ENCODE measurements at regions not wholly inside any gene's neighbourhood (a gene's known extent, or its start where the extent isn't known, plus 50 kb on each side); places are given as distances from the start of the nearest gene placed in this dataset.

- no peaks in the 10 kb centered on the region for H3K4me1 Mint-ChIP-seq
- H3K36me3 Mint-ChIP-seq: no peaks in the 10 kb centered on the region
- no peak overlapping the region for H3K27ac Mint-ChIP-seq
- ATAC-seq (ENCODE audit: low read depth in 2 of 2) (no peak), DNase-seq (no peak)
- peaks cover 0 to 1% (median 0%) of the 10 kb centered on the region in 7 donors for H3K9me3 Mint-ChIP-seq
- H3K4me3 Mint-ChIP-seq: no peak overlapping the region
- no peaks in the 10 kb centered on the region for H3K27me3 Mint-ChIP-seq
Observed at GRCh38 chr6:126632271-126632670, 292.4 kb downstream of the CENPW start.

GRCh38 chr6:126633373-126633772 lies 293.5 kb downstream of the CENPW start:
- no peaks in the 10 kb centered on the region for H3K36me3 Mint-ChIP-seq
- no peak for ATAC-seq (ENCODE audit: low read depth in 2 of 2)
- H3K4me1 Mint-ChIP-seq: no peaks in the 10 kb centered on the region
- H3K4me3 Mint-ChIP-seq: no peak overlapping the region
- no peaks in the 10 kb centered on the region for H3K27me3 Mint-ChIP-seq
- no peak for DNase-seq
- no peak overlapping the region for H3K27ac Mint-ChIP-seq
- peaks cover 0 to 1% (median 0%) of the 10 kb centered on the region in 7 donors for H3K9me3 Mint-ChIP-seq

- Mint-ChIP-seq H3K27me3 (no peaks in the 10 kb centered on the region), H3K36me3 (no peaks in the 10 kb centered on the region), H3K27ac (no peak overlapping the region), H3K9me3 (no peaks in the 10 kb centered on the region), H3K4me3 (no peak overlapping the region), H3K4me1 (no peaks in the 10 kb centered on the region)
- no peak for ATAC-seq (ENCODE audit: low read depth in 2 of 2)
- no peak for DNase-seq
Observed at GRCh38 chr6:126640356-126640755, 300.4 kb downstream of the CENPW start.

DNA sequence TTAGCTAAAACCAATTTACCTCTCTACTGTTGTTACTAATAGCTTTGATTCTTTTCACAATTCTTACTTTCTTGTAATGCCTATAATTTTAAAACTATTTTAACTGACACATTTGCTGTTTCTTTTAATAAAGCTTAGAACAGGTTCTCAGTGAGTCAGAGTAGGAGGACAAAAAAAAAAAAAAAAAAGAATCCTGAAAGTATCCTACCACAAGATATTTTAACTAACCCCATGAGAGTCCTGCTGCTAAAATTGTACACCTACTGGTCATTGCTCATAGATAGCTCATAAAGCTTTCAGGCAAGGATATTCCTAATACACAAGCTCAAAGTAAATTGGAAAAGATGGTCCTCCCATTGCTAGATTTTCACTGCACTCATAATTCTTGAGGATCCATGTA lies 301.0 kb downstream of the CENPW start:
- Mint-ChIP-seq H3K9me3 (no peaks in the 10 kb centered on the region), H3K27ac (no peak overlapping the region), H3K36me3 (no peaks in the 10 kb centered on the region), H3K4me1 (no peaks in the 10 kb centered on the region), H3K27me3 (no peaks in the 10 kb centered on the region), H3K4me3 (no peak overlapping the region)
- ATAC-seq (ENCODE audit: low read depth in 2 of 2): no peak
- DNase-seq: no peak

GRCh38 chr6:126641641-126642040 lies 301.7 kb downstream of the CENPW start:
- H3K9me3 Mint-ChIP-seq: no peaks in the 10 kb centered on the region
- no peaks in the 10 kb centered on the region for H3K36me3 Mint-ChIP-seq
- H3K27me3 Mint-ChIP-seq: no peaks in the 10 kb centered on the region
- ATAC-seq (ENCODE audit: low read depth in 2 of 2) (no peak), DNase-seq (no peak)
- H3K4me3 Mint-ChIP-seq: no peak overlapping the region
- H3K27ac Mint-ChIP-seq: no peak overlapping the region
- H3K4me1 Mint-ChIP-seq: no peaks in the 10 kb centered on the region

DNA sequence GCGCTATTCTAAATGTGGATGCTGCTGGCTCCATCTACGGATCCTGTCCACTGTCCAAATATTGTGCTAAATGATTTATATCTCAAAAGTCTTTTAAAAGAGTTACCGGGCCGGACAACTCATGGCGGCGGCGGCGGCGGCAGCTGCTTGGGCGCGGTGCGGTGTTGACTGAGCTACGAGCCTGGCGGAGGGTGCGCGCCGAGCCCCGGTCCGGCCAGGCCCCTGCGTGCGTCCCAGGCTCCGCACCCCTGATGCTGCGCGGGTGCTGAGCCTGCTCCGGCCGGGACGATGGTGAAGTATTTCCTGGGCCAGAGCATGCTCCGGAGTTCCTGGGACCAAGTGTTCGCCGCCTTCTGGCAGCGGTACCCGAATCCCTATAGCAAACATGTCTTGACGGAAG lies 303.4 kb downstream of the CENPW start:
- no peaks in the 10 kb centered on the region for H3K9me3 Mint-ChIP-seq
- DNase-seq: no peak
- no peak overlapping the region for H3K27ac Mint-ChIP-seq
- H3K36me3 Mint-ChIP-seq: no peaks in the 10 kb centered on the region
- no peaks in the 10 kb centered on the region for H3K4me1 Mint-ChIP-seq
- no peaks in the 10 kb centered on the region for H3K27me3 Mint-ChIP-seq
- no peak for ATAC-seq (ENCODE audit: low read depth in 2 of 2)
- H3K4me3 Mint-ChIP-seq: no peak overlapping the region

DNA sequence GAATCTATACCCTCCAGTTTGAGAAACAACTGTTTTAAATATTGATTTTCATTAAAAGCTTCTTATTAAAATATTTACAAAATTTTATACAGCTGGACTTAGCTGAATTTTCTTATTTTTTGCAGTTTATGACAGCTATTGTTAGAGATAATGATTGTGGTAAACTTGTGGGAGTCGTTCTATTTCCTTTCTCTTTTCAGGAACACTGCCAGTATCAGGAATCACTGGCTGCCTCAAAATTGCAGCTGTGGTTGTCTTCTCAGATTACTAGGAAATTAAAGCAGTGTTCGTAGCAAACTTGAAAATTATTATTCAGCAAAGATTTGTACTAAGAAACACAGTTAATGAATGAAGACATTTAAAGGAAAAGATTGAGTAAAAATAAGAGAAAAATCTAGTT lies 311.0 kb downstream of the CENPW start:
- H3K27ac Mint-ChIP-seq: no peak overlapping the region
- ATAC-seq (ENCODE audit: low read depth in 2 of 2) (no peak), DNase-seq (no peak)
- H3K4me3 Mint-ChIP-seq: no peak overlapping the region
- no peaks in the 10 kb centered on the region for H3K27me3 Mint-ChIP-seq
- peaks cover 4 to 28% (median 10%) of the 10 kb centered on the region in 7 donors for H3K9me3 Mint-ChIP-seq
- no peaks in the 10 kb centered on the region for H3K4me1 Mint-ChIP-seq
- no peaks in the 10 kb centered on the region for H3K36me3 Mint-ChIP-seq

- Mint-ChIP-seq H3K4me1 (no peaks in the 10 kb centered on the region), H3K36me3 (no peaks in the 10 kb centered on the region), H3K9me3 (peaks cover 4 to 26% (median 10%) of the 10 kb centered on the region in 7 donors), H3K27ac (peak overlapping the region in 1 of 6 donors; percentile 87), H3K27me3 (no peaks in the 10 kb centered on the region), H3K4me3 (no peak overlapping the region)
- no peak for DNase-seq
- ATAC-seq (ENCODE audit: low read depth in 2 of 2): no peak
Observed at GRCh38 chr6:126657561-126658175, 317.8 kb downstream of the CENPW start.

DNA sequence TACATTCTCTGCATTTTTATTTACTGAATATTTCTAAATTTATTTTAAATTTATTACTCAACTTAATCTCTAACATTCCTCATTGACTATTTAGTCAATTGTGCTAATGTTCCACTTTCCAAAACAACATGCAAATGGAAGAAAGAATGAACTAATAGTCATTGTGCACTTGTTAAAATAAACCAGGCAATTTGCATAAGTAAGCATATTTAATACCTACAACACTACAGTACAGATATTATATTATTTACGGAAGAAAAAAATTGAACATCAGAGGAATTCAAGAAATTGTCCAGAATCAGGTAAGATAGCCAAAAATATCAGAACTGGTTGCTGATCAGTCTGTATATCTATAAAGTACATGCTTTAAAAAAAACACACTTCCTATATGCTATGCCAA lies 320.5 kb downstream of the CENPW start:
- H3K9me3 Mint-ChIP-seq: peaks cover 0 to 7% (median 2%) of the 10 kb centered on the region in 7 donors
- no peaks in the 10 kb centered on the region for H3K36me3 Mint-ChIP-seq
- no peak for DNase-seq
- no peak overlapping the region for H3K27ac Mint-ChIP-seq
- H3K27me3 Mint-ChIP-seq: no peaks in the 10 kb centered on the region
- no peak for ATAC-seq (ENCODE audit: low read depth in 2 of 2)
- H3K4me3 Mint-ChIP-seq: no peak overlapping the region
- H3K4me1 Mint-ChIP-seq: no peaks in the 10 kb centered on the region

DNA sequence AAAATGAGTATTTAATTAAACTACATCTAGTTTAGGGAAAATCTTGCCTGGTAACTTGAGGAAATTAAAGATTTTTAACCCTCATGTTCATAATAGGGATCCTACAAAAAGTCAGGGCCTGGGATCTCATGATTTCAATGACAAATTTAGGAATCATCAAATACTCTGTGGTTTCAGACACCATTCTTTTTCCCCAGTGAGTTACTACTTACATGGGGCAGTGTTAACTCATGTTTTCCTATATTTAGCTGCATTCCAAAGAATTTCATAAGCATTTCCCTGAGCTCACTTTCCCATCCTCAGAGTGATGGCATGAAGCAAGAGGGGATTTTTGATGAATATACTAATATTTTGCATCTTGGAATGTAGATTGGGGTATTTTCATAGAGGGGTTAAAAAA lies 321.7 kb downstream of the CENPW start:
- Mint-ChIP-seq H3K4me3 (no peak overlapping the region), H3K27ac (no peak overlapping the region), H3K27me3 (no peaks in the 10 kb centered on the region), H3K9me3 (peaks cover 0 to 2% (median 0%) of the 10 kb centered on the region in 7 donors), H3K36me3 (no peaks in the 10 kb centered on the region), H3K4me1 (no peaks in the 10 kb centered on the region)
- no peak for DNase-seq
- ATAC-seq (ENCODE audit: low read depth in 2 of 2): no peak

GRCh38 chr6:126662966-126663365 lies 323.1 kb downstream of the CENPW start:
- H3K27ac Mint-ChIP-seq: no peak overlapping the region
- no peaks in the 10 kb centered on the region for H3K9me3 Mint-ChIP-seq
- no peaks in the 10 kb centered on the region for H3K4me1 Mint-ChIP-seq
- no peaks in the 10 kb centered on the region for H3K36me3 Mint-ChIP-seq
- no peak overlapping the region for H3K4me3 Mint-ChIP-seq
- DNase-seq: no peak
- H3K27me3 Mint-ChIP-seq: no peaks in the 10 kb centered on the region
- no peak for ATAC-seq (ENCODE audit: low read depth in 2 of 2)

DNA sequence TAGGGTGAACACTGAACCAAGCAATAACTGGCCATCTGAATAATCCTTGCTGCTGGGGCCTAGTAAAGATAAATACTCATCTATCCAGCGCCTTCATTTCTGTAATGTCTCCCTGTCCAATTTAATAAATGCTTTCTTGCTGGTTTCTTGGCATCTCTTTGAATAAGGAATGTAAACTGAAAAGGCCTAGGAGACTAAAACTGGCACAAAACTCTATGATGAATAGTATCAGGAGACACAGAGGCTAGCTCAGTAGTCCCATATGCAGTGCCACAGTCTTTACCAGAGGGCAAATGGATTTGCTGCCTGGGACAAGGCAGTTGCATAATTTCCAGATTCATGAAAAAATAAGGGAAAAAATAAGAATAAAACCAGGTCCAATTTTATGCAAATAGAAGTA lies 324.4 kb downstream of the CENPW start:
- DNase-seq (no peak), ATAC-seq (ENCODE audit: low read depth in 2 of 2) (no peak)
- Mint-ChIP-seq H3K36me3 (no peaks in the 10 kb centered on the region), H3K9me3 (peaks cover 0 to 2% (median 0%) of the 10 kb centered on the region in 7 donors), H3K4me1 (no peaks in the 10 kb centered on the region), H3K4me3 (no peak overlapping the region), H3K27me3 (no peaks in the 10 kb centered on the region), H3K27ac (no peak overlapping the region)

GRCh38 chr6:126665551-126665950 lies 325.6 kb downstream of the CENPW start:
- H3K27ac Mint-ChIP-seq: no peak overlapping the region
- H3K36me3 Mint-ChIP-seq: no peaks in the 10 kb centered on the region
- H3K4me3 Mint-ChIP-seq: no peak overlapping the region
- H3K27me3 Mint-ChIP-seq: no peaks in the 10 kb centered on the region
- no peak for DNase-seq
- H3K9me3 Mint-ChIP-seq: peaks cover 0 to 7% (median 0%) of the 10 kb centered on the region in 7 donors
- no peak for ATAC-seq (ENCODE audit: low read depth in 2 of 2)
- H3K4me1 Mint-ChIP-seq: no peaks in the 10 kb centered on the region

GRCh38 chr6:126667071-126667470 lies 327.2 kb downstream of the CENPW start:
- no peaks in the 10 kb centered on the region for H3K4me1 Mint-ChIP-seq
- ATAC-seq (ENCODE audit: low read depth in 2 of 2): no peak
- no peak for DNase-seq
- H3K4me3 Mint-ChIP-seq: no peak overlapping the region
- H3K36me3 Mint-ChIP-seq: no peaks in the 10 kb centered on the region
- H3K27me3 Mint-ChIP-seq: no peaks in the 10 kb centered on the region
- H3K27ac Mint-ChIP-seq: no peak overlapping the region
- H3K9me3 Mint-ChIP-seq: peaks cover 0 to 7% (median 0%) of the 10 kb centered on the region in 7 donors

GRCh38 chr6:126667728-126668127 lies 327.8 kb downstream of the CENPW start:
- Mint-ChIP-seq H3K27ac (no peak overlapping the region), H3K4me1 (no peaks in the 10 kb centered on the region), H3K9me3 (peaks cover 0 to 7% (median 0%) of the 10 kb centered on the region in 7 donors), H3K36me3 (no peaks in the 10 kb centered on the region), H3K27me3 (no peaks in the 10 kb centered on the region), H3K4me3 (no peak overlapping the region)
- ATAC-seq (ENCODE audit: low read depth in 2 of 2): no peak
- no peak for DNase-seq
